KMS-11 (cell line): ENCODE measurements at regions not wholly inside any gene's neighbourhood (a gene's known extent, or its start where the extent isn't known, plus 50 kb on each side); places are given as distances from the start of the nearest gene placed in this dataset.

ENCODE experiments used
- H2AFZ ChIP-seq: fragments of 200-600 bp; sonication (generic); 2 replicates; pipeline ENCODE4 v1.6.1; 2016; ENCODE audit warnings: antibody characterized with exemption, mixed run types, low read depth
- H3K27ac ChIP-seq: fragments of 200-600 bp; sonication (generic); 2 replicates; pipeline ENCODE4 v1.6.1; 2016; ENCODE audit warnings: mild to moderate bottlenecking, mixed run types
- H3K27me3 ChIP-seq: fragments of 200-600 bp; sonication (generic); 2 replicates; pipeline ENCODE4 v1.6.1; 2017; ENCODE audit warnings: mild to moderate bottlenecking, low read depth, mixed run types, moderate library complexity; ENCODE audit not compliant: insufficient read depth
- H3K36me3 ChIP-seq: fragments of 200-600 bp; sonication (generic); 2 replicates; pipeline ENCODE4 v1.6.1; 2017; ENCODE audit warnings: mild to moderate bottlenecking, mixed run types; ENCODE audit not compliant: insufficient read depth
- H3K4me1 ChIP-seq: fragments of 200-600 bp; sonication (generic); 2 replicates; pipeline ENCODE4 v1.6.1; 2016; ENCODE audit warnings: mild to moderate bottlenecking, low read depth, mixed run types; ENCODE audit not compliant: poor library complexity, severe bottlenecking
- H3K4me2 ChIP-seq: fragments of 200-600 bp; sonication (generic); 2 replicates; pipeline ENCODE4 v1.7.0; 2016; ENCODE audit warnings: mild to moderate bottlenecking, mixed run types
- H3K4me3 ChIP-seq: fragments of 200-600 bp; sonication (generic); IDR thresholded peaks from 2 replicates; pipeline ENCODE4 v1.6.1; 2017; ENCODE audit warnings: low read depth, low read length, mixed read lengths; ENCODE audit not compliant: insufficient read depth
- H3K79me2 ChIP-seq: fragments of 200-600 bp; sonication (generic); 2 replicates; pipeline ENCODE4 v1.6.1; 2016; ENCODE audit warnings: low read depth, mixed run types; ENCODE audit not compliant: insufficient read depth
- H3K9ac ChIP-seq: fragments of 200-600 bp; sonication (generic); 2 replicates; pipeline ENCODE4 v1.6.1; 2016; ENCODE audit warnings: mild to moderate bottlenecking, mixed run types
- H4K20me1 ChIP-seq: fragments of 200-600 bp; sonication (generic); 2 replicates; pipeline ENCODE4 v1.6.1; 2016; ENCODE audit warnings: mild to moderate bottlenecking, mixed run types; ENCODE audit not compliant: insufficient read depth
- TF ChIP-seq, protein P1 (sequence below): fragments of 200-600 bp; sonication (generic); conservative IDR thresholded peaks from 2 replicates; pipeline ENCODE4 v1.6.1; 2017; ENCODE audit warnings: low read depth, mild to moderate bottlenecking, antibody characterized with exemption, low read length, moderate library complexity, mixed read lengths

DNA sequence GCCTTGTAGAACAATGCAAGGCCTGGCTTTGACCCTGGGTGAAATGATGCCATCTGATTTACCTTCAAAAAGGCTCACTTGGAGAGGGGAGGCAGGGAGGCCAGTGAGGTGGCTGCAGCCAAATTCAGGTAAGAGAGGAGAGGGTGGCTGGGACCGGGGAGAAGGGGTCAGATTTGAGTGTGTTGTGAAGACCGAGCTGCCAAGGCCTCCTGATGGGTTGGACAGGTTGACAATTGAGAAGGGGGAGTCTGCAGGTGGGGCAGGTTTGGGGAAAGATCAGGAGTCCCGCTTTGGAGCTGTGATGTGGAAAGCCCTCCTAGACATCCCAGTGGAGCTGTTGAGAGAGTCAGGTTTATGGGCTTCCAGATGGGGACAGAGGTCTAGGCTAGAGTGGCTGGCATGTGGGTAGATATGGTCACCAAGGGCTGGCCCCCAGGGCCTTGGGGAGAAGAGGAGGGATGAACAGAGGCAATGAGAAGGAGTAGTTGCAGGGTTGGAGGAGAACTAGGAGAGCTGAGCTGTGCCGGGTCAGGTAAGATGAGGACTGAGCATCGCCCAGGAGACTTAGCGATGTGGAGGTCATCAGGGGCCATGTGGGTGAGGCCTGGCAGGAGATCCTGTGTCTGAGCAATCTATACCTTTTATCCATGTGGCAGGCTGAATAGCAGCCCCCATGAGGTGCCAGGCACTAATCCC, 70.5 kb upstream of the TOX2 start:
- no peak overlapping the region for H3K27ac ChIP-seq
- peak overlapping the region; percentile 52 for H3K4me2 ChIP-seq
- H3K79me2 ChIP-seq = no peaks in the 10 kb centered on the region
- no peak overlapping the region for H2AFZ ChIP-seq
- TF ChIP-seq, protein P1, sequence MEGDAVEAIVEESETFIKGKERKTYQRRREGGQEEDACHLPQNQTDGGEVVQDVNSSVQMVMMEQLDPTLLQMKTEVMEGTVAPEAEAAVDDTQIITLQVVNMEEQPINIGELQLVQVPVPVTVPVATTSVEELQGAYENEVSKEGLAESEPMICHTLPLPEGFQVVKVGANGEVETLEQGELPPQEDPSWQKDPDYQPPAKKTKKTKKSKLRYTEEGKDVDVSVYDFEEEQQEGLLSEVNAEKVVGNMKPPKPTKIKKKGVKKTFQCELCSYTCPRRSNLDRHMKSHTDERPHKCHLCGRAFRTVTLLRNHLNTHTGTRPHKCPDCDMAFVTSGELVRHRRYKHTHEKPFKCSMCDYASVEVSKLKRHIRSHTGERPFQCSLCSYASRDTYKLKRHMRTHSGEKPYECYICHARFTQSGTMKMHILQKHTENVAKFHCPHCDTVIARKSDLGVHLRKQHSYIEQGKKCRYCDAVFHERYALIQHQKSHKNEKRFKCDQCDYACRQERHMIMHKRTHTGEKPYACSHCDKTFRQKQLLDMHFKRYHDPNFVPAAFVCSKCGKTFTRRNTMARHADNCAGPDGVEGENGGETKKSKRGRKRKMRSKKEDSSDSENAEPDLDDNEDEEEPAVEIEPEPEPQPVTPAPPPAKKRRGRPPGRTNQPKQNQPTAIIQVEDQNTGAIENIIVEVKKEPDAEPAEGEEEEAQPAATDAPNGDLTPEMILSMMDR = no peak
- H3K9ac ChIP-seq = no peak overlapping the region
- peaks cover 81% of the 10 kb centered on the region for H3K4me1 ChIP-seq
- H3K27me3 ChIP-seq = no peaks in the 10 kb centered on the region
- no peaks in the 10 kb centered on the region for H3K36me3 ChIP-seq
- H4K20me1 ChIP-seq = no peaks in the 10 kb centered on the region
- H3K4me3 ChIP-seq = no peak overlapping the region

DNA sequence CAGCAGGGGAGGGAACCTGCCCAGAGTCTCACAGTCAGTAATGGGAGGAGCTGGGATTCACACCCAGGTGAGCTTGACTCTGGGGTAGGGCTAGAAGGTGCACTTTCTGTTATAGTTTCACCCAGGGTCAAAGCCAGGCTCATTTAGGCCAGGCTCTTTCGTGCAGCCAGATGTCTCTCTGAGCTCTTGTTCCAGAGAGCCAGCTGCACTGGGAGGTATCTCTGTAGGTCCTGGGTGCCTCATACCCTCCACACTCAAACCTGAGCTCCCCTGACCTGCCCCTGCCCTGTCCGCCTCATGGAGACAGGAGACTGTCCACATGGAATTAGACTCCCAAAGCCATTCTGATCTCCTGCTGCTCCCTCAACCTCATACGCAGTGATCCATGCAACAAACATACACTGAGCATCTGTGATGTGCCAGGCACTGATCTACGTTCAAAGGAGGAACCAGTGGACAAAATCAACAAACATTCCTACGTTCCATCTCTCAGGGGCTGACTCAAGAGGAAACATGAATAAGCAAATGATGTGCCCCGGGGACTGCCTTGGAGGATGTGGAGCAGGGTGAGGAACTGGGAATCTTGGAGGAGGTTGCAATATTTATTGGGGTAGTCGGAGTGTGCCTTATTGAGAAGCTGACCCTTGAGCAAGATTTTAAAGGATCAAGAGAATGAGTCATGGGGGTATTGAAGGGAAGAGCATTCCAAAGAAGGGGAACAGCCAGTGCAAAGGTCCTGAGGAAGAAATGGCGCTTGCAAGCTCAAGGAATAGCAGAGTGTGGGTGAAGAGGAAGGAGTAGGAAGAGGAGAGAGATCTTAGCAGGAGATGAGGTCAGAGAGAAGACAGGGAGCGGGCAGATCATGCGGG, 71.3 kb upstream of the TOX2 start:
- no peaks in the 10 kb centered on the region for H3K36me3 ChIP-seq
- H3K4me3 ChIP-seq = no peak overlapping the region
- H3K9ac ChIP-seq = no peak overlapping the region
- H3K27ac ChIP-seq = peak overlapping the region; percentile 11; the same call in 1 of the 2 replicates
- H3K4me2 ChIP-seq = peak overlapping the region; percentile 52
- H4K20me1 ChIP-seq = no peaks in the 10 kb centered on the region
- H3K79me2 ChIP-seq = no peaks in the 10 kb centered on the region
- no peaks in the 10 kb centered on the region for H3K27me3 ChIP-seq
- H3K4me1 ChIP-seq = peaks cover 88% of the 10 kb centered on the region
- H2AFZ ChIP-seq = no peak overlapping the region
- TF ChIP-seq, protein P1 = no peak

DNA sequence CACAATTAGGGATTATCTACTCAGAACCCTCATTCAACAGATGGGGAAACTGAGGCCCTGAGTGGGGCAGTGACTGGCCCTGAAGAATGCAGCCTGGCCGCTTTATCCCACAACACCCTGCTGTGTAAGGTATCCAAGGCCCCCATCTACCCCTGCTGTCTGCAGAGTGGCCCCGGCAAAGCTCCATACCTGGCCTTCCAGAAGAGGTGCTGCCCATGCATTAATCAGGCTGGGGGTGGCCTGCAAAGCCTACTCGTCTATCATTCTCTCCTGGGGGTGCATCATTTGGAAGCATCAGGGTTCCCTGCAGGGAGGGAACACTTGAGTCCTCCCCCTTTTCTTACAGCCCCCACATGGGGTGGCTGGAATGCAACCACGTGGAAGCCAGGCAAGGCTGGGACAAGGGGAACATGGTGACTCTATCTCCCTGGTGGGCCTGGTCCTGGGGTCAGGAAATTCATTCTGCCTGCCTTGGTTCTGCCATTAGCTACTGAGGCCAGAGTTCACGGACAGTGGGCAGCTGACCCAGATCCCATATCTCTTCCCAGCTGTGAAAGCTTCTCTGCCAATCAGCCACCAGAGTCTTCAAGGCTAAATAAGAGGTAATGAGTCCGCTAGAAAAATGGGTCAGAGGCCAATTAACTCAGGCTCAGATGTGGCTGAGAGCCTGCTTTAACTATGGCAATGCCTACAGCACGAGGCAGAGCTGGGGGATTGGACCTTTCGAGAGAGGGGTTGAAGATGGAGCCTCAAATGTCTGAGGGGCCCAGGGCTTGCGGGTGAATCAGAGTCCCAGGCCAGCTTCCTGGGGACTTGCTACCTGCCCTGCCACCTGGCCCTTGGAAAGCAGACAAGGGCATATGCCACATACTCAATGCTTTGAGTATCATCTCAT, 72.3 kb upstream of the TOX2 start:
- no peaks in the 10 kb centered on the region for H3K79me2 ChIP-seq
- H3K27ac ChIP-seq = peak overlapping the region; percentile 11; the same call in 1 of the 2 replicates
- H3K4me3 ChIP-seq = no peak overlapping the region
- no peaks in the 10 kb centered on the region for H4K20me1 ChIP-seq
- no peak overlapping the region for H2AFZ ChIP-seq
- TF ChIP-seq, protein P1 = no peak
- H3K4me1 ChIP-seq = peaks cover 89% of the 10 kb centered on the region
- no peaks in the 10 kb centered on the region for H3K27me3 ChIP-seq
- H3K36me3 ChIP-seq = no peaks in the 10 kb centered on the region
- no peak overlapping the region for H3K9ac ChIP-seq
- H3K4me2 ChIP-seq = peak overlapping the region; percentile 52

DNA sequence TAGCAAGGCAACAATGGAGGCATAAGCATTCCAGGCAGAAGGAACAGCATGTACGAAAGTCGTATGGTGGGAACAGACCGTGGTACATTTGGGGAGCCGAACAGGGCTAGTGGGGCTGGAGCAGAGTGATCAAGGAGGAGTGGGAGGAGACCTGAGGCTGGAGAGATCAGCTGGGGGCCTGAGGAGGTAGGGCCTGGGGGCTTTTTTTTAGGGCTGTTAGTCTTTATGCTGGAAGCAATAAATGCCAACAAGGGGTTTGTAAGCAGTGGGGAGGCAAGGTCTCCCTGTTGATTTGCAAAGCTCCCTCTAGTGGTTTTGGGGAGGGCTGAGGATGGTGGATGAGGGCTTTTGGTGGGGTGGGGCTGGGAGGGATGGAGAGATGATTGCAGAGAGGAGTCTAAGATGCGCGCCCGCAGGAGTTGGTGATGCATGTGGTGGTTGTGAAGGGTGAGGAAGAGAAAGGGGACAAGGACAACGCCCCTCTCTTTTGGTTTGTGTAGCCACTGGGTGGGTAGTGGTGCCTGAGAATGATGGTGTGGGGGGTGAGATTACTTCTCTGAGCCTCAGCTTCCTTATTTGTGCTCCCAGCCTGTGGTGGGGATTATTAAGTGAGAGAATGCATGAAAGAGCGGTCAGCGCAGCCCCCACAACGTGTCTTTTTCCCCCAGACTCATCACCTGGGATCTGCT, 74.1 kb upstream of the TOX2 start:
- Histone ChIP-seq H3K27me3 (no peaks in the 10 kb centered on the region), H3K9ac (no peak overlapping the region), H3K27ac (no peak overlapping the region), H3K4me2 (no peak overlapping the region; the same call in 1 of the 2 replicates), H3K36me3 (no peaks in the 10 kb centered on the region), H3K4me3 (no peak overlapping the region), H3K79me2 (no peaks in the 10 kb centered on the region), H3K4me1 (peaks cover 73% of the 10 kb centered on the region), H2AFZ (no peak overlapping the region; the same call in 1 of the 2 replicates), H4K20me1 (no peaks in the 10 kb centered on the region)
- TF ChIP-seq, protein P1 = peak; percentile 62
